TTC549 (cell line): ENCODE measurements at regions not wholly inside any gene's neighbourhood (a gene's known extent, or its start where the extent isn't known, plus 50 kb on each side); places are given as distances from the start of the nearest gene placed in this dataset.
"Not testable (repeated sequence)": the region's sequence is repeated elsewhere in the genome, so short reads cannot be mapped to it uniquely, and the experiment has no call there.

Experiments used
- FAIRE-seq: peaks from 2 replicates; lab custom pipeline; 2012; peaks lifted over from hg19 to GRCh38; lab: Jason Lieb, UNC

DNA sequence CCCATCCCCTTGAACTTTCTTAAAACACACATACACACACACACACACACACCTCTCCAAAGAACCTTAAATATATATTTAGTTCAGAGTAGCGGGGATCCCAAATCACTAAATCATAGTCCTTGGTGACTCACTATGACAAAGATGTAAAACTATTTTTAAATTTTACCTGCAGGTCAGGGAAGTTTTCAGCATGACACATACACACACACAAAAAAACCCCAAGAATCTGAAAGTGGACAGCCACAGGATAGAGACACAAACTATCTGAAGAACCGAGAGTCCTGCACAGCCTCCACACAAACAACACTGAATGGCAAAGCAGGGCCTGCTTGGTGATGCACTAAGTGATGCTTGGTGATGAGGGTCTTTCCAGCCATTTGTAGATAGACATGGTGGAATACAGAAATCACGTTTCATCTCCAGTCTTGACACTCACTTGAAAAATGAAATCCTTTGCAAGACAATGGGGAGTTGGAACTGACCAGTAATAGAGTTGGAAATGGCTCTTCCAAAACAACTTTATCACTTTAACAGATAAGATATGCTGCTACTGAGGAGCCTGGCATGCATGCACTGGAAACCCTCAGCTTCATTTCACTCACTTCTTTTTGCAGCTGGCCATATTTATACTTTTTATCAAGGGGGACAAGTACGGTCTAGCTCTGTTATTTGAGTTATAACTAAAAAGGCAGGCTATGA lies 307.3 kb downstream of the RAPGEF2 start:
- no peak for FAIRE-seq

- FAIRE-seq: no peak
Measured at GRCh38 chr4:159410891-159411290, 308.0 kb downstream of the RAPGEF2 start.

DNA sequence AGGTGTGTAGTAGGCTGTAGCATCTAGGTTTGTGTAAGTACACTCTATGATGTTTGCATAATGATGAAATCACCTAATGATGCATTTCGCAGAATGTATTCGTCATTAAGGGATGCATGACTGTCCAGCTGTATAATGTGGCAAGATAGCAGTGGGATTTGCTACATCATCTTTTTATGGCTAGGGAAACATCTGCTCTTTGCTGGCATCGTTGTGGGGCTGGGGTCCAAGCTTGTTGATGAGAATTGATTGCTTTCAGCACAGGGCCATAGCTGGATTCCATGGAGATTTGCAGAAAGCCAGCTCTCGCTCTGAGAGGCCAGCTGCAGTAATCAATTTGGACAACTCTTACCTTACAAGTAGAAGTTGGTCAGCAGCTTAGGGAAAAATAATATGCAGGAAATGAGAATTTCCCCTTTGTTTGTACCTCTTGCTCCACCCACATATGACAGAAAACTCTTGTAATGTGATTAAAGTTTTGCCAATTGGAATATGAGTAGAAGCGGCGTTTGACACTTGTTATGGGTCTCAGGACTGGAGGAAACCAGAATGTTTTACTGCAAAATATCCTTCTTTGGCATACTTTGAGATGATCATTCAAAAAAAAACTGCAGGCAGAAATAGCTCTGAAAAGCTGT lies 310.5 kb downstream of the RAPGEF2 start:
- FAIRE-seq: no peak

GRCh38 chr4:159414305-159414704 lies 311.4 kb downstream of the RAPGEF2 start:
- FAIRE-seq: no peak

DNA sequence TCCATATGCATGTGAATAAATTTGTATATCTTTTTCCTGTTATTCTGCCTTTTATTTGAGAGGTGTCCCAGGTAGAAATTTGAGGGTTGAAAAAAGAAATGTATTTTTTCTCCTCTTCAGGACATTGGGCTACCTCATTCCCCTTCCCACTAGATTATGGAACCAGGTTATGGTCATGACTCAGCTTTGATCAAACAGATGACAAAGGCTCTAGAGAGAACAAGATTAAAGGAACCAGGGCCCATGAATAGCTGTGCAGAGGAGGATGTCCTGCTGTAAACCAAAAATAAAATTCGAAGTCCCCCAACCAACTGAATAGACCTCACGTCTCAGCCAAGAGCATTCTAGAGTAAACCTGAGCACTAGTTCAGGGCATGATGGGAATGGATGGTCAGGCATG lies 313.2 kb downstream of the RAPGEF2 start:
- no peak for FAIRE-seq

GRCh38 chr4:159416996-159417395 lies 314.1 kb downstream of the RAPGEF2 start:
- no peak for FAIRE-seq

DNA sequence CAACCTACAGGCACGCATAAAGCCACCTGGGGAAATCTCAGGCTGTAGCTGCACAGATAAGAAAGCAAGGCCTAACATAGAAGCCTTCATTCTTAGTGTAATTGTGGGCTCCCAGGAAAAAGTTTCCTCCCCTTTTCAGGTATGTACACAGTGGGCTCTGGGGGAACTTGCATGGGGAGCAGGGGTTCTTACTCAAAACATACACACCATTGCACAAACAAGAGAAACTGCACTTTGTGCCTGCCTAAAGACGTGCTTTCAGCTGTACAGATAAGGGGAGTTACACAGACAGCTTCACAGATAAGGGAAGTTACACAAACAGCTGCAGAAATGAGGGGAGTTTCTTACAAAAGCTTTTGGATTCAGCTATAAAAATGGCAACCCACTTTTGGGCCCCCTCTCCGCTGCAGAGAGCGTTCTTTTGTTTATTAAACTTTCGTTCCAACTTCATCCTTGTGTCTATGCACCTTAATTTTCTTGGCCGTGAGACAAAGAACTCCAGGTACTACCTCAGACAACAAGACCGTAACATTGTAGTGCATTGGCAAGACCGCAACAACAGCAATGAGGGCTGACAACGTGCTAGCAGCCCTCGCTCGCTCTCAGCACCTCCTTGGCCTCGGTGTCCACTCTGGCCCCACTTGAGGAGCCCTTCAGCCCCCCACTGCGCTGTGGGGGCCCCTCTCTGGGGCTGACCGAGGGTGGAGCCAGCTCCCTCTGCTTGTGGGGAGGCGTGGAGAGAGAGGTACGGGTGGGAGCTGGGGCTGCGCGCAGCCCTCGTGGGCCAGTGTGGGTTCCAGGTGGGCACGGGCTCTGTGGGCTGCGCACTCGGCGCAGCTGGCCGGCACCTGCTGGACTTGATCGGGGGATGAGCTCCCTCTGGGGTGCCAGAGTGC lies 317.5 kb downstream of the RAPGEF2 start:
- FAIRE-seq: no peak

- not testable (repeated sequence) for FAIRE-seq
Measured at GRCh38 chr4:159421058-159421419, 318.2 kb downstream of the RAPGEF2 start.

DNA sequence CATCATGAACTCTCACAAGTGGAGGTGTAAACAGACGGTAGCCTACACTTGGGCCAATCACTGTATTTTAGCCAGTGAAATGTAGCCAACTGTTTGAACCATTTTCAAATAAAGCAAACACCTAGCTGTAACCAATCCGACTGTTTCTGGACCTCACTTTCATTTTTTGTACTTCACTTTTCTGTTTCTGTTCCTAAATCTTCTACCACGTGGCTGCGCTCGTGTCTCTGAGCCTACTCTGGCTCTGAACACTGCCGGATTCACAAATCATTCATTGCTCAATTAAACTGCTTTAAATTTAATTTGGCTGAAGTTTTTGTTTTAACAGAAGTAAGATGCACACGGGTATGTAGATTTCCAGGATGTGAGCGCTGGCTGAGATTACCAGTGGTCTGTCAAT lies 319.1 kb downstream of the RAPGEF2 start:
- FAIRE-seq: no peak

DNA sequence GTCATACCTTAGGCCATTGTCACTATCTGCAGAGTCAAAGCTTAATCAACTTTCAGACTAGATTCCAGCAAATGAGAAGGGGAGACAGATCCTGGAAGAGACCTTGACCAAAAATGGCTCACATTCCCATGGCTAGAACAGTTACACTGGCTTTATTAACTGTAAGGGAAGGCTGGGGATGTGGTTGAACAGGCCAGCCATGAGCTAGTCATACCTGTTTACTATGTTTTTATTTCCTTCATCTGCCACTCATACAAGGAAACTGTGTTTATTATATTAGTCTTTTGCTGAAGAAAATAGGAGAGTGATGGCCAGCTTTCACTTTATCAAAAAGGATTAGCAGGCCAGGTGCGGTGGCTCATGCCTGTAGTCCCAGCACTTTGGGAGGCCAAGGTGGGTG lies 319.7 kb downstream of the RAPGEF2 start:
- no peak for FAIRE-seq

DNA sequence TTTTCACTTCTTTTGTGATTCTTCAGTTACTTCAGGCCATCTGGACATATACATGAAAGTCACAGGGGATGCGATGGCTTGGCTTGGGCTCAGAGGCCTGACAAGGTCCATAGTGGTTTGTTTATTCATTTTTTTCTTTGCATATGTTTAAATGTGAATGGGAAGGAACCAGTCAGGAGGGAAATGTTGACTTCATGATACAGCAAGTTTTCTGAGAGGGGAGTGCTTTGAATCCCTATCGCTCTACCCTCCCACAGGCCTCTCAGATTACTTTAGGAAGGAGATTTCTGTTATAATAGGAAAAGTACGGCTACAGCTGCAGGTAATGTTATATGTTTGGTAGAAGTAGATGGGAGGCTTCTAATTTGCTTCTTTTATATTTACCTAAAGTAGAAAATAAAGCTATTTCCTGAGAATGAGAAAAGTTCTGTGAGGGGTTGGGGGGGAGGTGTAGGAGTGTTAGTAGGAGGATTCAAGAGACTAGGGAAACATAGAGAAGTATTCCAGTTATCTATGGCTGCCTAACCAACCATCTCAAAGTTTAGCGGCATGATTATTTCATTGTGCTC lies 322.9 kb downstream of the RAPGEF2 start:
- FAIRE-seq: no peak

DNA sequence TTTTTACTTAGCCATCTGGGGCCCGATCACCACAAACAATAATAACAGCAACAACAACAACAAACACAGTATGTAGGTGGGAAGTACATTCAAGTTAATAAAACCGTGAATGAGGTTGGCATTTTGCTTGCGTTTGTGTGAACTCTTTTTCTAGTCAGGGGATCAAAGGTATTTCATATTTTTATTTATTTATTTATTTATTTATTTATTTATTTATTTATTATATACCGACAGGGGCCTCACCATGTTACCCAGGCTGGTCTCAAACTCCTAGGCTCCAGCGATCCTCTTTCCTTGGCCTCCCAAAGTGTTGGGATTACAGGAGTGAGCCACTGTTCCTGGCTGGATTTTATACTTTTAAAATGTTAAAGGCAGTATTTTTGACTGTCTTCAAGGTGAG lies 325.4 kb downstream of the RAPGEF2 start:
- FAIRE-seq: no peak

- FAIRE-seq: no peak
Measured at GRCh38 chr4:159428975-159429692, 326.3 kb downstream of the RAPGEF2 start.

GRCh38 chr4:159429693-159430035 lies 326.8 kb downstream of the RAPGEF2 start:
- FAIRE-seq: no peak

DNA sequence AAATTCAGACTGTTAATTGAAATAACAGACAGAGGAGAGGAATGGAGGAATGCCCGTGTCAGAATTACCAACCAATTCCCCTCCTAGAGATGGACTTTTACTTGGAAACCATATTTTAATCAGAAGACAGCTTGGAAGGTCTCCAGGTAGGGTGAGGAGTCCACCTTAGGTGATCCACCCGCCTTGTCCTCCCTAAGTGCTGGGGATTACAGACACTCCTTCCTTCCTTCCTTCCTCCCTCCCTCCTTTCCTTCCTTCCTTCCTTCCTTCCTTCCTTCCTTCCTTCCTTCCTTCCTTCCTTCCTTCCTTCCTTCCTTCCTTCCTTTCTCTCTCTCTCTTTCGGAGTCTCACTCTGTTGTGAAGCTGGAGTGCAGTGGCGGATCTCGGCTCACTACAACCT lies 328.0 kb downstream of the RAPGEF2 start:
- no peak for FAIRE-seq

- no peak for FAIRE-seq
Measured at GRCh38 chr4:159432436-159432835, 329.6 kb downstream of the RAPGEF2 start.

DNA sequence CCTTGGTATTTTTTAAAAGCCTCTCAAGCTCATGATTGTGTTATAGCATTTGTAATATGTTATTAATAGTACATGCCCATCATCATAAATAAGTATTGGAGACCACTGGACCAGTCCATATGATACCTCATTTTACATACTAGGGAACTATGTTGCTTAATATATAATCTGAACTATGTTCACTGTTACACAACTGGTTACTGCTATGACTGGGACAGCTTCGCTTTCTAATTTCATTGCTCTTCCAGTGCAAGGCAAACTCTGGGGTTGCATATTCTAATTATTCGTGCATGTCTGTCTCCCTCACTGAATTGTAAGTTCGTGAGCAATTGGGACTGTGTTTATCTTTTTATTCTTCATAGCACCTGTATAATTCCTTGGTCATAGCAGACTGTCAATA lies 330.5 kb downstream of the RAPGEF2 start:
- FAIRE-seq: no peak

DNA sequence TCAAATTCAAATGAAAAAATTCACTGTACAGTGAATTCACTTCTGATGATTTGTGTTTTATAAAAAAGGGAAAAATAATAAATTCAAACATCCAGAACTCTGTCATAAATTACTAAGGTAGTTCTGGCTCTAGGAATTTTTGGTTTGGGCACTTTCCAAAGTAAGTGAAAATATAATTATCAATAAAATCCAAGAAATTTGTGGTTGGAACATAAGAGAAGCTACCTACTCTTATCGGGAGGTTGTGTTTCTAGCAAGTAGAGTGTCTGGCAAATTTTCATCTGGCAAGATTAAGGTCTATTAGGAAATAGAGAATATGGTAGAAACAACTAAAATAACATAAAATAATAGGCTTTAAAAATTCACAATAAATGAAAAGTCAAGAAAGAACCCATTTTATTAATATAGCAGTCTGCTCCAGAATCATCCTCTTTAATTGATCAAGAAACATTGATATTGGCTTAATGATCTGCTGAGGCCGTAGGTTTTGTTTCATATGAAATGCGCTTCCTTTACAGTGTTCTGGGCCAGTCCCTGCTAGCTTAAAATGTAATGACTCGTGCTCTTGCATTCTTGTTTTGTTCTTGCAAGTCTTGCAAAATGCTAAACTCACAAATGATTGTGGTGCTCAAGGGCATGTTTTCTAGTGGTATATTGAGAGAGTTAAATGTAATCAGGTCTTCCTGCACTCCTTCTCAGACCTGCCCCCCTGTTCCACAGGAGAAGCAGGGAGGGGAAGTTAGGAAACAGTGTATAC lies 331.4 kb downstream of the RAPGEF2 start:
- FAIRE-seq: no peak

DNA sequence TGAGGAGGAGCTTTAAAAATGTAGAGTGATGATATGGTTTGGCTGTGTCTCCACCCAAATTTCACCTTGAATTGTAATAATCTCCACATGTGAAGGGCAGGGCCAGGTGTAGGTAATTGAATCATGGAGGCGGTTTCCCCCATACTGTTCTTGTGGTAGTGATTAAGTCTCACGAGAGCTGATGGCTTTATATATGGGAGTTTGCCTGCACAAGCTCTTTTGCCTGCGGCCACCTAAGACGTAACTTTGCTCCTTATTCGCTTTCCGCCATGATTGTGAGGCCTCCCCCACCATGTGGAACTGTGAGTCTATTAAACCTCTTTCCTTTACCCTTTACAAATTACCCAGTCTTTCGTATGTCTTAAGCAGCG lies 332.0 kb downstream of the RAPGEF2 start:
- FAIRE-seq: no peak

GRCh38 chr4:159435561-159436023 lies 332.7 kb downstream of the RAPGEF2 start:
- FAIRE-seq: no peak

DNA sequence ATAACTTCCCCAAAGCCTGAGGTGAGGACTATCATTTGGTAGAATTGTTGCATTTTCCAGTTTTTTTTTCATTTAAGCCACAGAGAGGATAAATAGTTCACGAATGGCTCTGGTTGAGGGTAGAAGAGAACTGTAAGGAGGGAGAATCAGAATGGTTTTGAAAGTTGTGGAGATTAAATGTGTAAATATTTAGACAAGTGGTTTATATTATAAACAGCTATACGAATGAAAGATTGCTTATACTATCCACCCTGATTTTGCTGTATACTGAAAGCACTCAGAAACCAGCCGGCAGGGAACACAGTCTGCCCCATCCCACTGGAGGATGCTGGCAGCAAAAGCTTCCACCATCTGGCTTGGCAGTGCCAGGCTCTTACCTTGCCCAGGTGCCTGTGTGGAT lies 341.1 kb downstream of the RAPGEF2 start:
- FAIRE-seq: no peak

- no peak for FAIRE-seq
Measured at GRCh38 chr4:159444678-159445077, 341.8 kb downstream of the RAPGEF2 start.
